ENCODE measurements at regions not wholly inside any gene's neighbourhood (a gene's known extent, or its start where the extent isn't known, plus 50 kb on each side); places are given as distances from the start of the nearest gene placed in this dataset.
"Not testable (repeated sequence)": the region's sequence is repeated elsewhere in the genome, so short reads cannot be mapped to it uniquely, and the experiment has no call there.

GRCh38 chr5:44048276-44048984 lies 340.8 kb downstream of the FGF10 start:
- no peak for DNase-seq (ENCODE audit: low spot score)

DNA sequence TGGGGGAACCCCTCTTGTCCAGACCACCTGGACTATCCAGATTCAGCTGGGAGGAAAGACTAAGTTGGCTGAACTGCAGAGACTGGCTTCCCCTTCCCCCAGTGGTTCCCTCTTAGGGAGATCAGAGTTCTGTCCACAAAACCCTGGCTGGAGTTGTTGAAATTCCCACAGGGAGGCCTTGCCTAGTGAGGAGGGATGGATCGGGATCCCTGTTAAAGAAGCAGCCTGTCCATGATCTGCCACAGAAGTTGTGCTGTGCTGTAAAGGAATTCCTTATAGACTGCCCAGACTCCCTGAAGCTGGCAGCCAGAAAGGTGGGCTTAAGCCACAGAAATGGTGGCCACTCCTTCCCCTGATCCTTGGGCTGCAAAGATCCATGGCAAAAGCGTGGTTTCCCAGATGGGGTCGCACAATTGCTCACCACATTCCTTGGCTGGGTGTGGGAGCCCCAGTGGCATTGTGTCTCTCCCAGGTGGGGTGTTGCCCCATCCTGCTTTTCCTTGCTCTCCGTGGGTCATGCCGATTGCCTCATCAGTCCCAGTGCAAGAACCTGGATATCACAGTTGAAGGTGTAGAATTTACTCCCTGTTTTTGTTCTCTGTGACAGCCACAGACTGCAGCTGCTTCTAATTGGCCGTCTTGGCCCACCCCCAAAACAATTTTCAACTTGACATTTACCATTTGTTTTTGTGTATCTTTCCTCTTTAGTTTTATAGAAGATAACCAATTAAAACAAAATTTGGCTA lies 342.4 kb downstream of the FGF10 start:
- DNase-seq (ENCODE audit: low spot score): no peak

GRCh38 chr5:44044549-44044948 lies 344.7 kb downstream of the FGF10 start:
- DNase-seq (ENCODE audit: low spot score): not testable (repeated sequence)

DNA sequence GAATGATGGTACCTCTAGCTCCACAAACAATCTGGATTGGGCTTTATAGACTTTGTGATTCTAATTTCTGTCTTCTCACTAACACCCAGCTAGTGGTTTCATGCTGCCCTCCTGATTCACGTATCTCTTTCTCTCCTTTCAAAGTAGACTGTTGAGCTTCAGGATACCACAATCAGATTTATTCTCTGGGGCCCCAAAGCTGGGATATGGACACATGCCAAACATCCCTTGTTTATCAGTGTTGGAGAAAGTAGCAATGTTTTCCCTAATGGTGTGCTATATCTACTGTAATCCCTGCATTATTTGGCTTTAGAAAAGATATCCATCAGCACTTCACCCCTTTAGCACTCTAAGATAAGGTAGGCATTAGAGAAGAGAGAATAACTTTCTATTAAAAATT lies 361.0 kb downstream of the FGF10 start:
- DNase-seq (ENCODE audit: low spot score): no peak

GRCh38 chr5:44022622-44023021 lies 366.6 kb downstream of the FGF10 start:
- DNase-seq (ENCODE audit: low spot score): no peak

DNA sequence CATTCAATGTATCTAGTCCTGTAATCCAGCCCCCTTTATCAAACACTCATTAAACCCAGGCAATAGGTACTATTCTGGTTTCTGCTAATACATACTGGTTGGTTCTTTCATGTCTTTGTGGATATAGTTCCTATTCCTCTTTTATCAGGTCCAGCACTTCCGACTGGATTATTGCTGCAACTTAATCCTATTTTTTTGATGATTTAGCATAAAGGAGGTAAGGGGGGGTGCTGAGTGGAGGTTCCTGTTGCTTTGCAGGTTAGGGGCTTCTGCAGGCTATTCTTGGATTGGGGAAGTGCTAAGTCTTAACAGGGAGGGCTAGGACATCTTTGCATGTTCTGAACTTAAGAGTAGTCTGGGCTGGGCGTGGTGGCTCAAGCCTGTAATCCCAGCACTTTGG lies 377.7 kb downstream of the FGF10 start:
- DNase-seq (ENCODE audit: low spot score): no peak

- no peak for DNase-seq (ENCODE audit: low spot score)
Measured at GRCh38 chr5:44002381-44002901, 386.8 kb downstream of the FGF10 start.

DNA sequence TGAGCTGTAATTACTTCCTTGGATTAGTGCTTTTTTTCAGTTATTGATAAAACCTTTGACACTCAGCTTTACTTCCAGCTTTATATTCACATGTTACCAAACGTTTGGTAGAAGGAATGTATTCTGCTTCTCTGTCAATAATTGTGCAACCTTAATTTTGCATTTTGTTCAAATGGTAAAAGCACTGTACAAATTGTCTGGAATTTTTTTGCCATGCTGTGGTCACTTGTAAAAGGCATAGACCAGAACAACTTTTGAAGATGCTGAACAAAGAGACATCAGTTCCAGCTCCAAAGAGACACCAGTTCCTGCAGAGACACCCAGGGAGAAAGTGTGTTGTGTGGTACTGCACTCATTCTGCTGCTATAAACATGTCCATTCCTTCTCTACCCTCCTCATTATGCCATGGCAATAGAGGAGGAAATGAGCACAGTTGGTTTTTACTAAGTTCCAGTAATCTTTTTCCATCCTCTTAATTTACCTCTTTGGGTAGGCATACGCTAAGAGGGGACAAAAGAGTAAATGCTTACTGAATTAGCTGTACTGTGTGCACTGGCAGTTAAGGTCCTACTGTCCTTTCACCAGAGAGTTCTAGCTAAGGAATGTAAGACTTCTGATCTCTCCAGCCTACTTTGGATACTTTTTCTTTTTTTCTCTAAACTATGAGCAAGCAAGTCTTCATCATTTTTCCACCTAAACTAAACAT lies 387.4 kb downstream of the FGF10 start:
- DNase-seq (ENCODE audit: low spot score): no peak

DNA sequence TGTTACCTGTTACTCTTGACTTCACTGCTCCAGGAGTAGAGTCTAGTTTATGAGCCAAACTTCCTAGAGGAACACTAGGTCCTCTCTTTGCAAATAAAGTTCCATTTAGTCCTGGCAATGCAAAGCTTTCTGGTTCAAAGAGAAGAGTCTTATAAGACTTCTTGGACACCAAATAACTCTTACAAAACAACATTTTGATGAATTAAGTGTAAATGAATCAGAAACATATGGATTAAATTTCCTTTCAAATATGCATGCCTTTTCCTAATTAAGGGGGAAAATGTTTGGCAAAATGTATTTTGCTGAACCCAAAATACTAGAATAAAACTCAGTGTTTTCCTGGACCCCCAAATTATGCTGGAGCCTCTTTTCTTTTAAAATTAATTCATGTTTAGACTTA lies 388.0 kb downstream of the FGF10 start:
- DNase-seq (ENCODE audit: low spot score): no peak

GRCh38 chr5:43997647-43998272 lies 391.5 kb downstream of the FGF10 start:
- DNase-seq (ENCODE audit: low spot score): no peak

DNA sequence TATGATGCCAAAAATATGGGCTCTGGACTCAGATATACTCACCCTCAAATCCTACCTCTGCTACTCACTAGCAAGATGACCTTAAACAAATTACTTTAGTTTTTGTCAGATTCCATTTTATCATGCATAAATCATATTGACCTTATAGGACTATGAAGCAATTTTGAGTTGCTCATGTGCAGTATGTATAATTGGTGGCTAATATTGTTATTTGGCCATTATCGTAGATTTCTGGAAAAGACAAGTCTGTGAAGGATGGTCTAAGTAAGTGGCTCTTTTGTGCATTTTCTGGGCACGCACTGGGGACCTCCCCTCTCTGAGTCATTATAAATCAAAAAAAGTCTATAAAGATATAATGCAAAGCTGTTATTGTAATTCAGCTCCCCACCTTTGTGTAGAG lies 393.0 kb downstream of the FGF10 start:
- DNase-seq (ENCODE audit: low spot score): no peak

- no peak for DNase-seq (ENCODE audit: low spot score)
Measured at GRCh38 chr5:43994352-43994708, 391.4 kb downstream of the NNT start.

DNA sequence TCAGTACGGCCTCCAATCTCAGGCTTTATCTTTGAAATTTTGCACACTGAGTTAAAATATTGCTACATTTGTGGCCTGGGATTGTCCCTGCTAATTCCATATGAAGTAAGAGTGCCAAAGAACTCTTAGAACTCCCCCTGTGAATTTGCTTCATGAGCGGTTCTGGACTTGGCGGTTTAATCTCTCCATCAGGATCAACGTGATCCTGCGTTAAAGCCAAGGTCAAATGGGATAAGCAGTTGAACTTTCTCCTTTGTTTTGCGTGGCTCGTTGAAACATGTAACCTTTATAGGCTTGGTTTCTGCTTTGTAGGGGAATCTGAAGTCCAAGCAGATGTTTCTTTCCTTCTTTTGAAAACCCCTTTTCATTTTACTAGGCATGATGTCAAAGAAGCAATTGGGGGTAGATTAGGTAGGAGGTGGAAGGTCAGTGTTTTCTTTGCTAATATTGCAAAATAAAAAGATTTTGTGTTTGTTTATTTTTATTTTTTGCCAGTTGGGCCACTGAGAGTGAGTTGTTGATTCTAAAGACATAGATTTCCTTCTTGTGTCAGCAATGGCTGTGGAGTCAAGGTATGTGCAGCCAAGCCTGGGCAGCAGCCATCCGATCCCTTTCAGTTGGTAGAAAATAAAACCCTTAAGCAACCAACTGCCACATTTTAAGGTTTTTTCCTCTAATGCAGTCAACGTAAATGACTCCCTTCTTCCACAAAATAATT lies 390.8 kb downstream of the NNT start:
- no peak for DNase-seq (ENCODE audit: low spot score)

- DNase-seq (ENCODE audit: low spot score): no peak
Measured at GRCh38 chr5:43985411-43985810, 382.4 kb downstream of the NNT start.

GRCh38 chr5:43981556-43981955 lies 378.6 kb downstream of the NNT start:
- DNase-seq (ENCODE audit: low spot score): no peak

DNA sequence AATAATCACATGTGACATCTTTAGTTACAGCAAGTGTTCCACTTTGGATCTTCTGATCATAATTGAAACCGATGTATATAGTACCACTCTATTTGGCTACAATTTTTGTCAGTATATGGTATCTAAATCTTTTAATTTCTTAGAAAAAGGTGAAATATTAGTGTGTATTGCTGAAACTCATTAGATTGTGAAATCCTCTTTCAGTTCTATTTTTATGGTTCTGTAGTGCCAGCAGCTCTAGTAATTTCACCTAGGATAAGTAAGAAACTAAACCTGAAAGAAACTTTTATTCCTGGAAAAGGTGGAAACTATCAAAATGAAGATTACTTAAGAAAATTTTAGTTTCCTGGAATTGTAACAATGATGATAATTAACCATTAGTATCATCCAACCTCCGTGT lies 370.9 kb downstream of the NNT start:
- DNase-seq (ENCODE audit: low spot score): no peak

DNA sequence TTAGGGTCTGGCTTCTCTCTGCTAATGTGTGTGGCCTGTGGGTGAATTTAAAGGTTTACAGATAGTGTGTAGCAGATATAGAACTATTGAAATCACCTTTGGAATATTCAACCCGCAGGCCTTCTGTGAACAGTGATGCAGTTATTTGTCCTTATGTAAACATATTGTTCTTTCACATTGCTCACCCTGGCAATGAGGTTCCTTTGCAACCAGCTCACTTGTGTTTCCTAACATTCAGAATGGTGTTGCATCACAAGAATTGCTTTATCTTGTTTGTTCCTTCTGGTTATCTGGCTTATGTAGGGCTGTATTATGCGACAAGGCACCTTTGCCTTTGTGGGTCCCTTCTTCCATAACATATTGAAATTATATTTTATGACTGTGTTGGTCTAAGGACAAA lies 370.3 kb downstream of the NNT start:
- no peak for DNase-seq (ENCODE audit: low spot score)

DNA sequence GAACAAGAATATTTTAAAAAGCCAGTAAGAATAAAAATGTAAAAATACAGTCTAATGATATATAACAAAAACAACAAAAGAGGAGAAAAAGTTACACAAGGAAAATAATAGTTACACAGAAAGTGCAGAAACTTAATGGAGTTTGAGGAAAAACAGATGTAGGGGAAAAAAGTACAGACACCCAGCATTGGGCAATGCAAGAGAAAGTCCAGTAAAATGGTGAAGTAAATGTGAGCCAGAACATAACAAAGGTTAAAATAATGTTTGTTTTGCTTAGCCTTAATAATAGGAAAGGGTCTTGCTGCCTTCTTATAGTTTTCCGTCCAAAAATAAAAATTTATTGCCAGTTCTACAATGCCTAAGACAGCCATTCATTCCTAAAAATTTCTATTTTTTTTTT lies 364.2 kb downstream of the NNT start:
- no peak for DNase-seq (ENCODE audit: low spot score)

DNA sequence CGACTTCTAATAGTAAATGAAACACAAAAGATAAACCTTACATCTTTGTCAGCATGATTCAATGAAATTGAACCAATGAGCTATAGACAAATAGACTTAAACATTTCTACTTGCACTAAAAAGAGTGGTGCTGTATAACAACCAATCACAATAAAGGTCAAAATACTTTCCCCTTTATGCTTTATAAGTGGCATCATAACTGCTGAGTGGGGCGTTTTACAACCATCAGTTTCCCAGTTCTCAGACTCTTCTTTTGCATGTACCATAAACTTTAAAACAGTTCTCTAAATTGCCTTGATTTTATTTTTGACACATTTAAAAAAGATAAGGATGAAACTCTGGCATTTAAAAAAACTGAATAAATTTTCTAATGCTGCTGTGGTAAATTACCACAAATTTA lies 356.2 kb downstream of the NNT start:
- DNase-seq (ENCODE audit: low spot score): no peak

- no peak for DNase-seq (ENCODE audit: low spot score)
Measured at GRCh38 chr5:43947935-43948334, 345.0 kb downstream of the NNT start.

DNA sequence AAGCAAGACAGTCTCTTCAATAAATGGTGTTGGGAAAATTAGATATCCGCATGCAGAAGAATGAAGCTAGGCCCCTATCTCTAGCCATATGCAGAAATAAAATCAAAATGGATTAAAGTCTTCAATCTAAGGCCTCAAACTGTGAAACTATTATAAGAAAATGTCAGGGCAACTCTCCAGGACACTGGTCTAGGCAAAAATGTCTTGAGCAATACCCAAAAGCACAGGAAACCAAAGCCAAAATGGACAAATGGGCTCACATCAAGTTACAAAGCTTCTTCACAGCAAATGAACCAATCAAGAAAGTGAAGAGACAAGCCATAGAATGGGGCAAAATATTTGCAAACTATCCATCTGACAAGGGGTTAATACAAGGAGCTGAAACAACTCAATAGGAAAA lies 338.8 kb downstream of the NNT start:
- DNase-seq (ENCODE audit: low spot score): no peak

DNA sequence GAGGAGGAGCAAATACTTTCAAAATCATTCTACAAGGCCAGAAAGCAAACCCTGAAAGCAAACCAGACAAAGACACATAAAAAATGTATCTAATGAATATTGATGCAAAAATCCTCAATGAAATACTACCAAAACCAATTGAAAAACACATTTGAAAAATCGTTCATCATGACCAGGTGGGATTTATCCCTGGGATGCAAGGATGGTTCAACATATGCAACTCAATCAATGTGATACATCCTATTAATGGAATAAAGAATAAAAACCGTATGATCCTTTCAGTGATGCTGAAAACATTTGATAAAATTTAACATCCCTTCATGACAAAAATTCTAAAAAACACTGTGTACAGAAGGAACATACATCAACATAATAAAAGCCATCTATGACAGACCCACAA lies 337.6 kb downstream of the NNT start:
- DNase-seq (ENCODE audit: low spot score): no peak

All from cerebellar cortex (tissue), 1 donor.